ENCODE measurements at regions not wholly inside any gene's neighbourhood (a gene's known extent, or its start where the extent isn't known, plus 50 kb on each side); places are given as distances from the start of the nearest gene placed in this dataset.
A peak's percentile ranks its signal among the peaks of the same experiment; 100 is the strongest.

- H3K27me3 ChIP-seq (ENCODE audit: control insufficient read depth in 3 of 3, insufficient read depth in 3 of 3, low read length in 2 of 3), result no peaks in the 10 kb centered on the region
- no peak for TF ChIP-seq CTCF (IDR thresholded peaks at IDR 0.05; ENCODE audit: control extremely low read depth, extremely low read depth)
- H3K27ac ChIP-seq (ENCODE audit: low read depth in 1 of 2, low read length in 1 of 2), result no peak overlapping the region
- H3K4me1 ChIP-seq (ENCODE audit: control insufficient read depth in 5 of 5, insufficient read depth in 5 of 5, low read length in 5 of 5), result peaks cover 0 to 4% (median 0%) of the 10 kb centered on the region in 5 donors
- H3K9me3 ChIP-seq (ENCODE audit: control insufficient read depth in 4 of 4, insufficient read depth in 3 of 4, low read length in 3 of 4), result no peaks in the 10 kb centered on the region
- DNase-seq, result no peak
- no peaks in the 10 kb centered on the region for H3K36me3 ChIP-seq (ENCODE audit: control insufficient read depth in 4 of 4, insufficient read depth in 4 of 4, low read length in 4 of 4)
- 96 to 98% methylated on average over 2 of the region's 2 CpGs for WGBS, 2 donors
- no peak for ATAC-seq (ENCODE audit: insufficient read depth, low FRiP score)
- H3K9ac ChIP-seq (ENCODE audit: insufficient read depth in 1 of 2, low read length in 2 of 2), result no peak overlapping the region
- no peak overlapping the region for H3K4me3 ChIP-seq
These were observed 408.5 kb downstream of the DLEU7 start for GRCh38 chr13:50435011-50435410.

- H3K27ac ChIP-seq (ENCODE audit: low read depth in 1 of 2, low read length in 1 of 2), result no peak overlapping the region
- H3K36me3 ChIP-seq (ENCODE audit: control insufficient read depth in 4 of 4, insufficient read depth in 4 of 4, low read length in 4 of 4), result no peaks in the 10 kb centered on the region
- TF ChIP-seq CTCF (IDR thresholded peaks at IDR 0.05; ENCODE audit: control extremely low read depth, extremely low read depth), result no peak
- ATAC-seq (ENCODE audit: insufficient read depth, low FRiP score) (no peak), DNase-seq (peak in 2 of 3 donors; percentile 38 to 48)
- H3K9ac ChIP-seq (ENCODE audit: insufficient read depth in 1 of 2, low read length in 2 of 2), result no peak overlapping the region
- H3K9me3 ChIP-seq (ENCODE audit: control insufficient read depth in 4 of 4, insufficient read depth in 3 of 4, low read length in 3 of 4), result no peaks in the 10 kb centered on the region
- H3K27me3 ChIP-seq (ENCODE audit: control insufficient read depth in 3 of 3, insufficient read depth in 3 of 3, low read length in 2 of 3), result no peaks in the 10 kb centered on the region
- WGBS, 2 donors, result 78 to 89% methylated on average over 1 of the region's 1 CpG
- H3K4me3 ChIP-seq, result no peak overlapping the region
- H3K4me1 ChIP-seq (ENCODE audit: control insufficient read depth in 5 of 5, insufficient read depth in 5 of 5, low read length in 5 of 5), result peaks cover 0 to 4% (median 0%) of the 10 kb centered on the region in 5 donors
These were observed 406.2 kb downstream of the DLEU7 start for GRCh38 chr13:50437252-50437651.

GRCh38 chr13:50438351-50438750 is 405.1 kb downstream of the DLEU7 start:
- Histone ChIP-seq H3K9ac (ENCODE audit: insufficient read depth in 1 of 2, low read length in 2 of 2) (no peak overlapping the region), H3K4me3 (no peak overlapping the region), H3K27ac (ENCODE audit: low read depth in 1 of 2, low read length in 1 of 2) (no peak overlapping the region), H3K36me3 (ENCODE audit: control insufficient read depth in 4 of 4, insufficient read depth in 4 of 4, low read length in 4 of 4) (no peaks in the 10 kb centered on the region), H3K4me1 (ENCODE audit: control insufficient read depth in 5 of 5, insufficient read depth in 5 of 5, low read length in 5 of 5) (peaks cover 0 to 4% (median 0%) of the 10 kb centered on the region in 5 donors), H3K27me3 (ENCODE audit: control insufficient read depth in 3 of 3, insufficient read depth in 3 of 3, low read length in 2 of 3) (no peaks in the 10 kb centered on the region), H3K9me3 (ENCODE audit: control insufficient read depth in 4 of 4, insufficient read depth in 3 of 4, low read length in 3 of 4) (no peaks in the 10 kb centered on the region)
- ATAC-seq (ENCODE audit: insufficient read depth, low FRiP score) (no peak), DNase-seq (no peak)
- TF ChIP-seq CTCF (IDR thresholded peaks at IDR 0.05; ENCODE audit: control extremely low read depth, extremely low read depth), result no peak
- 94 to 95% methylated on average over 1 of the region's 1 CpG for WGBS, 2 donors

GRCh38 chr13:50441130-50441529 is 402.4 kb downstream of the DLEU7 start:
- no peak for TF ChIP-seq CTCF (IDR thresholded peaks at IDR 0.05; ENCODE audit: control extremely low read depth, extremely low read depth)
- WGBS, 2 donors, result 81 to 91% methylated on average over 1 of the region's 1 CpG
- Histone ChIP-seq H3K4me3 (no peak overlapping the region), H3K4me1 (ENCODE audit: control insufficient read depth in 5 of 5, insufficient read depth in 5 of 5, low read length in 5 of 5) (peaks cover 0 to 4% (median 0%) of the 10 kb centered on the region in 5 donors), H3K27me3 (ENCODE audit: control insufficient read depth in 3 of 3, insufficient read depth in 3 of 3, low read length in 2 of 3) (no peaks in the 10 kb centered on the region), H3K9ac (ENCODE audit: insufficient read depth in 1 of 2, low read length in 2 of 2) (no peak overlapping the region), H3K27ac (ENCODE audit: low read depth in 1 of 2, low read length in 1 of 2) (no peak overlapping the region), H3K36me3 (ENCODE audit: control insufficient read depth in 4 of 4, insufficient read depth in 4 of 4, low read length in 4 of 4) (no peaks in the 10 kb centered on the region), H3K9me3 (ENCODE audit: control insufficient read depth in 4 of 4, insufficient read depth in 3 of 4, low read length in 3 of 4) (no peaks in the 10 kb centered on the region)
- ATAC-seq (ENCODE audit: insufficient read depth, low FRiP score), result no peak
- no peak for DNase-seq

Data from lung (tissue), 11 donors.